ENCODE measurements at regions not wholly inside any gene's neighbourhood (a gene's known extent, or its start where the extent isn't known, plus 50 kb on each side); places are given as distances from the start of the nearest gene placed in this dataset.

- H2AFZ ChIP-seq (ENCODE audit: insufficient read depth, low read depth, low read length, poor library complexity, severe bottlenecking) = no peak overlapping the region
- H3K27ac ChIP-seq (ENCODE audit: low read depth in 1 of 2, low read length in 2 of 2) = no peak overlapping the region
- Mint-ChIP-seq H3K9me3 (no peaks in the 10 kb centered on the region), H3K4me1 (peaks cover 14% of the 10 kb centered on the region), H3K4me3 (no peak overlapping the region), H3K27me3 (ENCODE audit: low read depth in 3 of 3) (peaks cover 0 to 3% (median 0%) of the 10 kb centered on the region in 3 donors), H3K36me3 (no peaks in the 10 kb centered on the region), H3K27ac (no peak overlapping the region)
- H3K36me3 ChIP-seq (replicated peaks in 1 of 2; ENCODE audit: control insufficient read depth in 1 of 2, insufficient read depth in 2 of 2, low read length in 2 of 2) = no peaks in the 10 kb centered on the region
- H3K79me2 ChIP-seq (ENCODE audit: insufficient read depth, low read length) = no peaks in the 10 kb centered on the region
- H3K9me3 ChIP-seq (replicated peaks in 1 of 2; ENCODE audit: control insufficient read depth in 1 of 2, insufficient read depth in 1 of 2, low read length in 2 of 2) = no peaks in the 10 kb centered on the region
- no peak overlapping the region for H3K4me2 ChIP-seq (replicated peaks; ENCODE audit: extremely low read depth, low read length, poor library complexity, severe bottlenecking)
- intact Hi-C loops (cut with micrococcal nuclease) = no loop called here
- no peak overlapping the region for H3K9ac ChIP-seq (ENCODE audit: insufficient read depth, low read length, poor library complexity, severe bottlenecking)
- no peak overlapping the region for H3K4me3 ChIP-seq (replicated peaks in 1 of 3; ENCODE audit: low read depth in 2 of 3, low read length in 3 of 3)
- H4K20me1 ChIP-seq (ENCODE audit: insufficient read depth, low read length) = no peaks in the 10 kb centered on the region
- no peak for DNase-seq
- TF ChIP-seq, protein P1, sequence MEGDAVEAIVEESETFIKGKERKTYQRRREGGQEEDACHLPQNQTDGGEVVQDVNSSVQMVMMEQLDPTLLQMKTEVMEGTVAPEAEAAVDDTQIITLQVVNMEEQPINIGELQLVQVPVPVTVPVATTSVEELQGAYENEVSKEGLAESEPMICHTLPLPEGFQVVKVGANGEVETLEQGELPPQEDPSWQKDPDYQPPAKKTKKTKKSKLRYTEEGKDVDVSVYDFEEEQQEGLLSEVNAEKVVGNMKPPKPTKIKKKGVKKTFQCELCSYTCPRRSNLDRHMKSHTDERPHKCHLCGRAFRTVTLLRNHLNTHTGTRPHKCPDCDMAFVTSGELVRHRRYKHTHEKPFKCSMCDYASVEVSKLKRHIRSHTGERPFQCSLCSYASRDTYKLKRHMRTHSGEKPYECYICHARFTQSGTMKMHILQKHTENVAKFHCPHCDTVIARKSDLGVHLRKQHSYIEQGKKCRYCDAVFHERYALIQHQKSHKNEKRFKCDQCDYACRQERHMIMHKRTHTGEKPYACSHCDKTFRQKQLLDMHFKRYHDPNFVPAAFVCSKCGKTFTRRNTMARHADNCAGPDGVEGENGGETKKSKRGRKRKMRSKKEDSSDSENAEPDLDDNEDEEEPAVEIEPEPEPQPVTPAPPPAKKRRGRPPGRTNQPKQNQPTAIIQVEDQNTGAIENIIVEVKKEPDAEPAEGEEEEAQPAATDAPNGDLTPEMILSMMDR (IDR thresholded peaks at IDR 0.05) = no peak
- H3K27me3 ChIP-seq (ENCODE audit: control insufficient read depth in 2 of 2, insufficient read depth in 2 of 2, low read length in 2 of 2) = no peaks in the 10 kb centered on the region
- H3K4me1 ChIP-seq (ENCODE audit: control insufficient read depth in 1 of 2, insufficient read depth in 2 of 2, low read length in 2 of 2) = peaks cover 0 to 5% of the 10 kb centered on the region in 2 donors
Measured at GRCh38 chr13:78247362-78247761, 328.7 kb upstream of the EDNRB start.

DNA sequence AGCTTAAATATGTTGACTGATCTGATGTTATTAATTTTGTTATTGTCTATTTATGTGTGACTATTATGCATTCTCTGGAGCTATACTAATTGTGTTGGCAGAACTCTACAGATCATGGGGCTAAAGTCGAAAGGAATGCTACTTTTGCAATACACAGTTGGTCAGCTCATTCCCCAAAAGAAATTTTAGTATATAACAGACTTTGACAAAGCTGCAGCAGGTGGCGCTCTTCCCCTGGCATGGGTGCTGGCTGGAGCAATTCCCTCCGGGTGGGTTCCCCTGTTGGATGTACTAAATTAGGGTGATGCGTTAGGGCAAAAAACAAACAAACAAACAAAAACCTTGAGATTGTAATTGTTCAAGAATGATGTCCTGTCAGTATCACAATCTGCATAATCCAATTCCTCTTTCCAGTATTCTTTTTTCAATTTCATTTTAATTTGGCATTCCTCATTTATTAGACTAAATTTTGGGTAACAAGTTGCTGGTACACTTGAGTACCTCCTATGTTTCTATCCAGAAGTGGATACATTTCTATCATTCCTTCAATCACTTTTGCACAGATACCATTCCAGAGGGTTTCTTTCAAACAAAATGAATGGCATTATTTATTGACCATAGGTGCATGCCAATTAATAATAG lies 322.8 kb upstream of the EDNRB start:
- Mint-ChIP-seq H3K27me3 (ENCODE audit: low read depth in 3 of 3) (no peaks in the 10 kb centered on the region), H3K4me1 (peaks cover 21% of the 10 kb centered on the region)
- WGBS (ENCODE audit: insufficient coverage) = no CpG with 5 or more reads among the region's 4 CpGs

More for the DNA sequence above, 322.8 kb upstream of the EDNRB start:
- intact Hi-C loops (cut with micrococcal nuclease) = no loop called here
- Histone ChIP-seq H3K27ac (ENCODE audit: low read depth in 1 of 2, low read length in 2 of 2) (no peak overlapping the region), H3K36me3 (replicated peaks in 1 of 2; ENCODE audit: control insufficient read depth in 1 of 2, insufficient read depth in 2 of 2, low read length in 2 of 2) (no peaks in the 10 kb centered on the region), H3K27me3 (ENCODE audit: control insufficient read depth in 2 of 2, insufficient read depth in 2 of 2, low read length in 2 of 2) (no peaks in the 10 kb centered on the region), H3K4me1 (ENCODE audit: control insufficient read depth in 1 of 2, insufficient read depth in 2 of 2, low read length in 2 of 2) (peaks cover 0 to 9% of the 10 kb centered on the region in 2 donors), H3K9me3 (replicated peaks in 1 of 2; ENCODE audit: control insufficient read depth in 1 of 2, insufficient read depth in 1 of 2, low read length in 2 of 2) (no peaks in the 10 kb centered on the region), H4K20me1 (ENCODE audit: insufficient read depth, low read length) (no peaks in the 10 kb centered on the region), H3K9ac (ENCODE audit: insufficient read depth, low read length, poor library complexity, severe bottlenecking) (no peak overlapping the region), H3K4me2 (replicated peaks; ENCODE audit: extremely low read depth, low read length, poor library complexity, severe bottlenecking) (no peak overlapping the region), H2AFZ (ENCODE audit: insufficient read depth, low read depth, low read length, poor library complexity, severe bottlenecking) (no peak overlapping the region), H3K4me3 (replicated peaks in 1 of 3; ENCODE audit: low read depth in 2 of 3, low read length in 3 of 3) (no peak overlapping the region), H3K79me2 (ENCODE audit: insufficient read depth, low read length) (no peaks in the 10 kb centered on the region)
- peak in 1 of 3 donors; percentile 3 for DNase-seq
- Mint-ChIP-seq H3K36me3 (no peaks in the 10 kb centered on the region), H3K9me3 (no peaks in the 10 kb centered on the region), H3K4me3 (no peak overlapping the region), H3K27ac (no peak overlapping the region)
- TF ChIP-seq, protein P1 (IDR thresholded peaks at IDR 0.05) = peak; percentile 53
